Neutrophil (primary cell): ENCODE measurements at regions not wholly inside any gene's neighbourhood (a gene's known extent, or its start where the extent isn't known, plus 50 kb on each side); places are given as distances from the start of the nearest gene placed in this dataset.
A peak's percentile ranks its signal among the peaks of the same experiment; 100 is the strongest.

Source experiments
- H3K27ac ChIP-seq: fragments of 200-600 bp; sonication (generic); 2 replicates; pipeline ENCODE4 v1.5.1; 2016; ENCODE audit warnings: mild to moderate bottlenecking, moderate library complexity
- H3K27me3 ChIP-seq: fragments of 200-600 bp; sonication (generic); 2 replicates; pipeline ENCODE4 v1.6.0; 2016; ENCODE audit warnings: mild to moderate bottlenecking
- H3K36me3 ChIP-seq: fragments of 200-600 bp; sonication (generic); 2 replicates; pipeline ENCODE4 v1.5.1; 2017
- H3K4me1 ChIP-seq, 2 experiments: fragments of 200-600 bp in 1 of 2; sonication (generic) in 1 of 2; 1 replicate in 1 of 2; 2 replicates in 1 of 2; pipeline versions ENCODE4 v1.5.1 to v1.6.1; 2013 to 2016; ENCODE audit warnings: low read depth in 1 of 2, low read length in 1 of 2, mild to moderate bottlenecking in 1 of 2, moderate library complexity in 1 of 2; ENCODE audit not compliant: control insufficient read depth in 1 of 2, insufficient read depth in 1 of 2
- H3K4me3 ChIP-seq, 2 experiments: fragments of 200-600 bp in 1 of 2; sonication (generic) in 1 of 2; 1 replicate in 1 of 2; 2 replicates in 1 of 2; pipeline ENCODE4 v1.5.1; 2013 to 2016; ENCODE audit warnings: low read depth in 1 of 2, low read length in 1 of 2, mild to moderate bottlenecking in 1 of 2, moderate library complexity in 1 of 2
- H3K9me3 ChIP-seq: fragments of 200-600 bp; sonication (generic); 2 replicates; pipeline ENCODE4 v1.5.1; 2016
- CTCF ChIP-seq: fragments of 200-600 bp; sonication (generic); IDR thresholded peaks from 2 replicates; pipeline ENCODE4 v1.5.1; 2016; ENCODE audit warnings: antibody characterized with exemption

GRCh38 chr13:48165727-48166126, 67.3 kb upstream of the ITM2B start:
- no peak for TF ChIP-seq CTCF
- peaks cover 41 to 52% of the 10 kb centered on the region in 2 experiments for H3K4me1 ChIP-seq
- no peaks in the 10 kb centered on the region for H3K27me3 ChIP-seq
- H3K36me3 ChIP-seq = no peaks in the 10 kb centered on the region
- H3K27ac ChIP-seq = peak overlapping the region; percentile 57
- H3K9me3 ChIP-seq = no peaks in the 10 kb centered on the region
- H3K4me3 ChIP-seq = no peak overlapping the region

DNA sequence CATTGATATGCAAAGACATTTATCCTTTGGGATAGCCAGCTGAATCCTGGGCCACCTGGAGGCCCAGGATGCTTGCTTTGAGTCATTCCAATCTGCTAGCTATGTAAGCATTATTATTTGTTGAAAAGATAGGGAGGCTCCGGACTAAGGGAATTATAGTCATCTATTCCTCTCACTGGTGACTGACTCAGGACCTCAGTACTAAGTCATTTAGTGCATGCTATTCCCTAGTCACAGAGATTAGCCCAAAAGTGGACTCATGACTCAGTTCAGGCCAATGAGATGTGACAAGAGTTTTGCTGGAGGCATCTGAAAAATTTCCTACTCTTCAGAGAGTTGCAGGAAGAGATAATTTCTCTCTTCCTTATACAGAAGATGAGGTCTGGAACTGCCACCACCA, 67.9 kb upstream of the ITM2B start:
- Histone ChIP-seq H3K4me3 (no peak overlapping the region), H3K36me3 (no peaks in the 10 kb centered on the region), H3K27ac (peak overlapping the region; percentile 57), H3K4me1 (peaks cover 48 to 59% of the 10 kb centered on the region in 2 experiments), H3K27me3 (no peaks in the 10 kb centered on the region), H3K9me3 (no peaks in the 10 kb centered on the region)
- no peak for TF ChIP-seq CTCF

GRCh38 chr13:48163061-48163460, 68.2 kb upstream of the MED4 start:
- H3K36me3 ChIP-seq = no peaks in the 10 kb centered on the region
- TF ChIP-seq CTCF = no peak
- H3K4me1 ChIP-seq = peaks cover 68 to 79% of the 10 kb centered on the region in 2 experiments
- no peaks in the 10 kb centered on the region for H3K9me3 ChIP-seq
- H3K27me3 ChIP-seq = no peaks in the 10 kb centered on the region
- H3K27ac ChIP-seq = peak overlapping the region; percentile 99
- H3K4me3 ChIP-seq = peak overlapping the region; percentile 50

GRCh38 chr13:48162217-48162616, 67.3 kb upstream of the MED4 start:
- peaks cover 76 to 87% of the 10 kb centered on the region in 2 experiments for H3K4me1 ChIP-seq
- no peaks in the 10 kb centered on the region for H3K36me3 ChIP-seq
- no peaks in the 10 kb centered on the region for H3K27me3 ChIP-seq
- peak overlapping the region; percentile 50 for H3K4me3 ChIP-seq
- peak overlapping the region; percentile 99 for H3K27ac ChIP-seq
- H3K9me3 ChIP-seq = no peaks in the 10 kb centered on the region
- no peak for TF ChIP-seq CTCF

DNA sequence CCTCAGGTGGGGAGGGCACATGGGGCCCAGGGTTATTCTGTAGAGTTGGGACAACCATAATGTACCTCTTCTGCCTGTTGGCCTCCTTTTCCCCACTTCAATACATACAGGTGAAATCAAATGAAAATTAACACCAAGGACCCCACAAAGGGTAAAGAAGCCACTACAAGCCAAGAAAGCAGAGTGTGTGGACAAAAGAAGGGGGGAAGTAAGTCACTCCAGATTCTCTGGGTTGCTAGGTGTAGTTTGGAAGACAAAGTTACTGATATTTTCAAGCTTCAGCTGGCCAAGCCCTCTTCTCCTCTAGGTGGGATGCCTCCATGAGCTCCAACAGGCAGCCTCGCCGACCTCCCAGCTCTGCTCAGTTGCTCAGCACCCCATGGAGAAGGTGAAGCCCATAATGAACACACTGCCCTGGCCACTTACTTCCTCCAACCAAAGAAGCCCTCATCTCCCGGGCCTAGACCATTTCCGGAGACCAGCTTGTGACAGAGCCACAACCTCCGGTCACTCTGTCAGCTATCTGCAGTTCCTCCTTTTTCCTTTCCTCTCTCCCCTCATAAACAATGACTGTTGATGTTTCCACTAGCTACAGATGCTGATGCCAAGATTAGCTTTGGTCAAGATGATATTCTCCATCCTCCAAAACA, 66.8 kb upstream of the MED4 start:
- Histone ChIP-seq H3K27ac (peak overlapping the region; percentile 99), H3K9me3 (no peaks in the 10 kb centered on the region), H3K36me3 (no peaks in the 10 kb centered on the region), H3K4me3 (peak overlapping the region; percentile 50), H3K4me1 (peaks cover 82 to 93% of the 10 kb centered on the region in 2 experiments), H3K27me3 (no peaks in the 10 kb centered on the region)
- TF ChIP-seq CTCF = peak; percentile 58
